MG63 (cell line): ENCODE measurements at regions not wholly inside any gene's neighbourhood (a gene's known extent, or its start where the extent isn't known, plus 50 kb on each side); places are given as distances from the start of the nearest gene placed in this dataset.

ENCODE experiments used
- DNase-seq: peaks from one replicate; pipeline ENCODE4 v3.0.0-alpha.2; 2020
- H3K27me3 ChIP-seq: fragments of 250-450 bp; sonication (Bioruptor Pico); 2 replicates; pipeline ENCODE4 v1.5.1; 2020; ENCODE audit warnings: mild to moderate bottlenecking, moderate library complexity
- H3K36me3 ChIP-seq: fragments of 250-450 bp; sonication (Bioruptor Pico); 2 replicates; pipeline ENCODE4 v1.5.1; 2020; ENCODE audit warnings: mild to moderate bottlenecking, moderate library complexity
- H3K4me3 ChIP-seq: fragments of 250-450 bp; sonication (Bioruptor Pico); 2 replicates; pipeline ENCODE4 v1.5.1; 2020; ENCODE audit warnings: mild to moderate bottlenecking, moderate library complexity
- H3K9me3 ChIP-seq: fragments of 250-450 bp; sonication (Bioruptor Pico); 2 replicates; pipeline ENCODE4 v1.5.1; 2020; ENCODE audit warnings: mild to moderate bottlenecking, moderate library complexity

DNA sequence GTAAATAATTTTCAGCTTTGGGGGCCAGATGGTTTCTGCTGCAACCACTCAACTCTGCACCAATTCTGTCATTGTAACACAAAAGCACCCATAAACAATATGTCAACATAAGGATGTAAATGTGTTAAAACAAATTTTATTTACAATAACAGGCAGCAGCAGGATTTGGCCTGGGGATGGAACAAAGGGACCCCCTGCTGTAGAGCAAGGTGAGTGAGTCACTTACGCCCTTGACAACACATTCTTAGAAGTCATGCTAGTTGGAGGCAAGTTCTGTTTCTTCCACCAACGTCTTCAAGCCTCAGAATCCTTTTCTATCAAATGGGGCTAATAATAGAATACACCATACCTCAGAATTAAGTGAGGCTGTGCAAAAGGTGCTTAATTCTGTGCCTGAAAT, 610.2 kb upstream of the SYT4 start:
- H3K27me3 ChIP-seq = no peaks in the 10 kb centered on the region
- H3K4me3 ChIP-seq = no peak overlapping the region
- no peaks in the 10 kb centered on the region for H3K36me3 ChIP-seq
- no peaks in the 10 kb centered on the region for H3K9me3 ChIP-seq
- DNase-seq = no peak

DNA sequence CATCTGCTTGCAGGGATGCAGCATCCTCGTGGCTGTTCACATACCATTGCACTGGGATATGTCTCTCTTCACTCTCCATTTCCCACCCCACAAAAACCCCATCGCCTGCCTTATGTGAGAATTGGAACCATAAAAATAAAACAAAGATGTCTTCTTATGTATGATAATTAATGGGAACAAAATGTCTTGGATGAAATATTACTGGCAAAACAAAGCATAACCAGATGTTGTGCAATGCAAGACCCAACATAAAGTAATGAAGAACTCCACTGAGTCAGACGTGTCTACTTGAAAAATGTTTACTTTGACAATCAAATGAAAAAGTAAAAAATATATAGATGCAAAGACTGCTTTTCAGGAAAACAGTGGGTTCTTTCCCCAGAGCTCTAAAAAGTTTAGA, 611.3 kb upstream of the SYT4 start:
- Histone ChIP-seq H3K27me3 (no peaks in the 10 kb centered on the region), H3K36me3 (no peaks in the 10 kb centered on the region), H3K4me3 (no peak overlapping the region), H3K9me3 (no peaks in the 10 kb centered on the region)
- DNase-seq = no peak

DNA sequence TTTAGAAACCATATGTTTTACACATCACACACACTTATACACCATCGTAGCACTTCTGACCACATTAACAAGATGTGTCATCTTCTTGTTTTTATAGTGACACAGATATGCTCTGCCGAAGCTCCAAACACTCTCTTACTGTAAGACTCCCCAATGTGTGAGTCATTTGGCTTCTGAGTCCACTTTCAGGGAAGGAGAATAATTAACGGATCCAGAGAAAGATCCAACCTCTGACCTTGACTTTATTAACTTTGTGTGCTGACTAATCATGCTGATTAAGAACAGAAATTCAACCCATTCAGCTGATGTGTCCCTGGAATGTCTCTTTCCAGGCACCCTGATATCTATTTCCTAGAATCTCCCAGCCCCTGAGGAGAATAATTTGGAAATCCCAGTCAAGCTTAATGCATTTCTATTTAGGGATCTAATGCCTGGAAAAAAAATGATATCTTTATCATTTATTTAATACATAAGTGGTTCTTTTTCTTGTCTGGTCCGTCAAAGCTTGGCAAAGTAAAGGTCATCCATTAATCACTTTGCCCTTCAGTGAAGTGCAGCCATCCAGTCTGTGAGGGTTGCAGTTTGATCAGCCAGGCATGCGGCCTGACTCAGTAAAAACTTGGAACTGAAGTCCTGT, 615.8 kb upstream of the SYT4 start:
- H3K9me3 ChIP-seq = no peaks in the 10 kb centered on the region
- no peak overlapping the region for H3K4me3 ChIP-seq
- peak; percentile 42 for DNase-seq
- H3K36me3 ChIP-seq = no peaks in the 10 kb centered on the region
- no peaks in the 10 kb centered on the region for H3K27me3 ChIP-seq

DNA sequence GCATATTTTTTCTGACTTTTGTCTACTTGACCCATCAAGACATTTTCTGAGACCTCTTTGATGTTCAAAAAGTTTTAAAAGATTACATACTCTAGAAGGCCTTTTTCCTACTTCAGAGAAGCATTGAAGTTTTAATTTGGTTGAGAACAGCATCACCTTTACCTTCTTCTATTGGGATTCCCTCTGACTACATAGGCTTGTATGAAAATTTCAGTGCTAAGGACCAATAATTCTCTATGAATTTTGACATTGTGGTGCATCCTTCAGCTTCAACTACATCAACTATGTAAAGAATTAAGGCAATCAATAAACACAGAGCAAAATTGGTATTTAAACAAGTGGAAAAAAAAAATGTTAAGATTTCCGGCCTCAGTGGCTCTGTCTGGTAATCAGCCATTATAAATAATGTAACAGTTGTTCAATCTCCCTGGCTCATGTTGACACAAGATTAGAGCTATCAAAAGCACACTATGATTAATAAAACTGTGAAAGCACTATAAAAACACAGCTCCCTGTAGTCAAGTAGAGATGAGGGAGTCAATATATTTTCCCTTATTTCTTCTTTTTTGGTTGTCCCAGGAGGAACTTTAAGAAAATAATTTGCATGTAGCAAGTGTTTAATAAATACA, 627.0 kb upstream of the SYT4 start:
- no peak overlapping the region for H3K4me3 ChIP-seq
- no peaks in the 10 kb centered on the region for H3K36me3 ChIP-seq
- no peaks in the 10 kb centered on the region for H3K27me3 ChIP-seq
- no peak for DNase-seq
- H3K9me3 ChIP-seq = no peaks in the 10 kb centered on the region

DNA sequence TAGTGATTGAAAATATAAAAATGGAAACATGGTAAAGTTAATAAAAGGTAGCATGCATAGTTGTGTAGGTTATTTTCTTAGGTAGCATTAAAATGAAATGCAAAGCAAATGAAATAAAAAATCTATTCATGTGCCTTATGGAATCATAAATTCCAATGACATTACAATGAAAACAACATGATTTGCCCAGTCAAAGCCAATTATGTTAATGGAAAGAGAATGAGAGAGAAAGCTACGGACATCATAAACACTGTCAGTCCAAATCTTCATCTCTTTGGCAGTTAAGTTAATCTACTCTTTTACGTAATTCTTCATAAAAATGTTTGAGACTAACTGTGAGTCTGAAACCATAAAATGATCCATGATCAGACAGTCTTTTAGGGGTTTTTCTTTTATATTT, 636.7 kb upstream of the SYT4 start:
- Histone ChIP-seq H3K36me3 (no peaks in the 10 kb centered on the region), H3K9me3 (no peaks in the 10 kb centered on the region), H3K4me3 (no peak overlapping the region), H3K27me3 (no peaks in the 10 kb centered on the region)
- no peak for DNase-seq

DNA sequence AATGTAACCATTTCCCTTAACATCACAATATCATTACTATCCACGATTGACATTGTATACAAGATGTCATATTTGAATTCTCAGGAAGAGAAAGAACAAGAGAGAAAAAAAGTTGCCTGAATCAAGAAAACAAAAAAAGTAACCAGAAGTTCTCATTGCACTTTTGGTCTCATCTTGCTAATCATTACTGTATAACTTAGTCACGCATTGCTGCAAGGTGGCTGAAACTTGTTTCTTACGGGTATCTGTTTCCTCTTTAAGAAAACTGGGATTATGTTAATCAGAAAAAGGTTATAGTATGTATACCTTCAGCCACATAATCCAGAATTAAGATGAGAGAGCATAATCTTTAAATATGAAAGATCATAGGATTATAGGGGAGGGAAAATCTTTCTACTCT, 639.7 kb upstream of the SYT4 start:
- Histone ChIP-seq H3K27me3 (no peaks in the 10 kb centered on the region), H3K9me3 (no peaks in the 10 kb centered on the region), H3K4me3 (no peak overlapping the region), H3K36me3 (no peaks in the 10 kb centered on the region)
- no peak for DNase-seq

DNA sequence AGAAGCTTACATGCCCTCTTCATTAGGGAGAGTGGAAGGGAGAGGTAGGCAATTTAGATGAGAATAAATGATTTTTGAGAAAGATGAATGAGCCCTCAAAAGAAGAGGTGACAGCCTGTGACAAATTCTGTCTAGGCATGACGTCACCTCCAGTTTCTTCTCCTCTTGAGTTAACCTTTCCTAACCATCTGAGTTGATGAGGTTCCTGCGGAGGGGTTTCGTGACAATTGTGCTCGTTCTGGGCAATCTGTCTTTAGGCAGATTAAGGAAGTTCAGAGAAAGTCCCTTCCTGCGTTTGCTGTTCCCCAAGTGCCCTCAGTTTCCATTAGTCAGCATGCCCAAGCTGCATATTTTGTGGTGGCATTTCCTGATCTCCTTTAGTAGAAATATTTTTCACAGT, 640.2 kb upstream of the SYT4 start:
- H3K9me3 ChIP-seq = no peaks in the 10 kb centered on the region
- DNase-seq = no peak

DNA sequence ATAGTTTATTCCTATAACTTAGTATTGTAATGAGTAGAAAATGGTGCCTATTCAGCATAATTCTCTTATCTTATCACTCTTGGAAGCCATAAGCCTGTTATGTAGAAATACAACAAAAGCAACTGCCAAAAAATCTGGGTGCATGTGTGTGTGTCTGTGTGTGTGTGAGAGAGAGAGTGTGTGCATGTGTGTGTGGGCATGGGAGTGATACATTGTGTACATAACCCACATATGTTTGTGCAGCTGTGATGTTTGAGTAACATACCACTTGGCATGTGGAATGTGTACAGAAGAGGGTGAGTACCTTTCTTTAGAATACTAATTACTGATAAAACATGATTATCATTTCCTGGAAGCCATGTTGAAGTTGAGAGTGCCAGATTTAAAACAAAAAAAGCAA, 642.3 kb upstream of the SYT4 start:
- H3K27me3 ChIP-seq = no peaks in the 10 kb centered on the region
- no peak for DNase-seq
- H3K36me3 ChIP-seq = no peaks in the 10 kb centered on the region
- no peaks in the 10 kb centered on the region for H3K9me3 ChIP-seq
- no peak overlapping the region for H3K4me3 ChIP-seq

More for the DNA sequence above, 640.2 kb upstream of the SYT4 start:
- Histone ChIP-seq H3K27me3 (no peaks in the 10 kb centered on the region), H3K36me3 (no peaks in the 10 kb centered on the region), H3K4me3 (no peak overlapping the region)

DNA sequence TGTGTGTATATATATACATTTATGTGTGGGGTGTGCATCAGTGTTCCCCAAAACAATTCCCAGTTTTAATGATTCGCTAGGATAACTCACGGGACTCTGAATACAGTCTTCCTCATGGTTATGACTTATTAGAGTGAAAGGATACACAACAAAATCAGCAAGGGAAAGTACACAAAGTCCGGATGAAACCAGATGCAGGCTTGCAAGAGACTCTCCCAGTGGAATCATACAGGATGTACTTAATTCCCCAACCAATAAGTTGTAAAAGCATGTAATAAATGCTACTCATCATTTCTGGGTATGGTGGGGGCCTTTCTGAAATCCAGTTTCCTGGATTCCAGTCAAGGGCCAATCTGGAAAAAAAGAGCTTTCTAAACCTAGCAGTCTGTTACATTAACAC, 654.1 kb upstream of the SYT4 start:
- no peak overlapping the region for H3K4me3 ChIP-seq
- no peaks in the 10 kb centered on the region for H3K27me3 ChIP-seq
- H3K36me3 ChIP-seq = no peaks in the 10 kb centered on the region
- no peaks in the 10 kb centered on the region for H3K9me3 ChIP-seq
- DNase-seq = no peak

DNA sequence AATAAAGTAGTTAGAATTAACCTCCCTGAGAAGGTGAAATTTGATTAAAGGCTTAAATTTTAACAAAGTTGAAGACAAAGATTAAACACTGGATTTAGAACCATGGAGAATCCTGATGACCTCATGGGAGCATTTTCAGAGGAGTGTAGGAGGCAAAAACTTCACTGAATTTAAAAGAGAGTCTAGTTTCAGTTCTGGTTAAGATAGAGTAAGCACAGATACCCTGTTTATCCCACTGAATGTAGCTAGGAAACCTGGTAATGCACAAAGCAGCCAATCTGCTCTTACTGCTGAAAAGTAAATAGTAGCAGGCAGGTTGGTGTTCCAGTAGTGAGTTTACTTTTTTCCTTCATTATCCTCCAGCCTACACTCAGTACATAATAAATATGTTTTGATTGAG, 654.9 kb upstream of the SYT4 start:
- H3K27me3 ChIP-seq = no peaks in the 10 kb centered on the region
- H3K36me3 ChIP-seq = no peaks in the 10 kb centered on the region
- no peaks in the 10 kb centered on the region for H3K9me3 ChIP-seq
- no peak overlapping the region for H3K4me3 ChIP-seq
- no peak for DNase-seq

DNA sequence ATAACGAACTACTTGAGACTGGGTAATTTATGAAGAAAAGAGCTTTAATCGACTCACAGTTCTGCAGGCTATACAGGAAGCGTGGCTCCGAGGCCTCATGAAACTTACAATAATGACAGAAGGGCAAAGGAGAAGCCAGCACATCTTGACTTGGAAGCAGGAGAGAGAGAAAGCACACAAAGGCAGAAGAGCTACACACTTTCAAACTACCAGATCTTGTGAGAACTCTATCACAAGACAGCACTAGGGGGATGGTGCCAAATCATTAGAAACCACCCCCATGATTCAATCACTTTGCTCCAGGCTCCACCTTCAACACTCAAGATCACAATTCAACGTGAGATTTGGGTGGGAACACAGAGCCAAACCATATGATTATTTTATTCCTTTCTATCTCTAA, 655.9 kb upstream of the SYT4 start:
- Histone ChIP-seq H3K4me3 (no peak overlapping the region), H3K9me3 (no peaks in the 10 kb centered on the region), H3K27me3 (no peaks in the 10 kb centered on the region), H3K36me3 (no peaks in the 10 kb centered on the region)
- no peak for DNase-seq

DNA sequence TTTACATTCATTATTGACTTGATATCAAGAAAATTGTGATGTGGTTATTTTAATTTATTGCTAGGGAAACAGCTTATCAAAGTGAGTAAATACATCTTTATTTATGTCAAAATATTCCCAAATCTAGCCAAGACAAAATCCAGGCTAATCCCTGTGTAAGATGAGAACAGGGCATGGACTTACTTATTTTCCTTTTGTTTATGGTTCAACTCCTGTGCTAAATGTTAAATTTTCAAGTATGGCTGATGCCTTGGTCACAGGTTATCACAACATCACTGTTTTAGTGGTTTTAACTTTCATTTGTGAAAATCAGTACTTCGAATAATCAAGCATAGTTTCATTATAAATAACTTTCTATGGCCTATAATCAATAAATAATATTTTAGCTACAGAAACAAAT, 657.0 kb upstream of the SYT4 start:
- H3K4me3 ChIP-seq = no peak overlapping the region
- no peak for DNase-seq
- no peaks in the 10 kb centered on the region for H3K9me3 ChIP-seq
- no peaks in the 10 kb centered on the region for H3K27me3 ChIP-seq
- no peaks in the 10 kb centered on the region for H3K36me3 ChIP-seq

DNA sequence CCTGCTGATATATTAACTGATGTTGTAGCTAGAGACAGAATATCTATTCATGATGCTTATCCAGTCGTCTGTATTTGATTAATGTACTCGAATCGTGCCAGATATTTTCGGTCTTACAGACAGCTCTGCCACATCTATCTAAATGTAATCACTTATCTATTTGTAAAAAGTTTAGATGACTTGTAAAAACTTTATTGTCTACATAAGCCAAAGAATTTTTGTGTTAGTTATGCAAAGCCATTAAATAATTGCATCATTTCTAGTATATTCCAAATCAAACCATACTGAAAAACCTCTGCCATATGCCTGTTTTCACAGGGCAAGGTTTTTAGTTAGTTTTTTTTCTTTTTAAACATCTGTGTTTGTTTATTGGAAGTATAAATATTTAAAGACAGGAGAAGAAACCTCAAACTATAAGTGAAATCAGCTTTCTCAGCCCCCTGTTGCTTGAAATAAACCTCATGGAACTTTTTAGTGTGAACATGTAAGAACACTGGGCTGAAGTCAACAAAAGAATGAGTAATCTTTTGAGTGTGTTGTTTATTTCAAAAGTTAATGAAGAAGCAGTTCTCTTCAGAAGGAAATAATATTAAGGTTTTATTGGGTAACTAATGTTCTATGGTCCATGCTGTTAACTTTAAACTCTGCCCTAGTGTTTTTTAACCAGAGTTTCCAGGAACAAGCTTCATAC, 657.6 kb upstream of the SYT4 start:
- H3K27me3 ChIP-seq = no peaks in the 10 kb centered on the region
- H3K4me3 ChIP-seq = no peak overlapping the region
- DNase-seq = no peak
- H3K36me3 ChIP-seq = no peaks in the 10 kb centered on the region
- no peaks in the 10 kb centered on the region for H3K9me3 ChIP-seq

DNA sequence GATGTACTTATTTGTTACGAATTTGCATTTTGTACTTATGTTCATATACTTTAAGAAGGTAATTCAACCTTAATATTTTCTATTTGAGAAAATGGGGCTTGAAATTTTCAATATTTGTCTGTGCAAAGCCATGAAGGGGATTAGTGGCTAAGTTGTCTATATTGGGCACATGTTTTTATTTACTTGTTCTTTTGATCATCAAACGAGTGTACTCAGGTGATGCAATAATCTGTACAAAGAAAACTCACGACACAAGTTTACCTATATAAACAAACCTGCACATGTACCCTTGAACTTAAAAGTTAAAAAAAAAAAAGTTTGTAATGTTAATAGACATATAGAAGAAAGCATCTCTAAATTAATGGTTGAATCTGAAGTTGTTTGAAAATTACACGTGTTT, 658.9 kb upstream of the SYT4 start:
- H3K4me3 ChIP-seq = no peak overlapping the region
- no peak for DNase-seq
- no peaks in the 10 kb centered on the region for H3K27me3 ChIP-seq
- H3K36me3 ChIP-seq = no peaks in the 10 kb centered on the region
- no peaks in the 10 kb centered on the region for H3K9me3 ChIP-seq

DNA sequence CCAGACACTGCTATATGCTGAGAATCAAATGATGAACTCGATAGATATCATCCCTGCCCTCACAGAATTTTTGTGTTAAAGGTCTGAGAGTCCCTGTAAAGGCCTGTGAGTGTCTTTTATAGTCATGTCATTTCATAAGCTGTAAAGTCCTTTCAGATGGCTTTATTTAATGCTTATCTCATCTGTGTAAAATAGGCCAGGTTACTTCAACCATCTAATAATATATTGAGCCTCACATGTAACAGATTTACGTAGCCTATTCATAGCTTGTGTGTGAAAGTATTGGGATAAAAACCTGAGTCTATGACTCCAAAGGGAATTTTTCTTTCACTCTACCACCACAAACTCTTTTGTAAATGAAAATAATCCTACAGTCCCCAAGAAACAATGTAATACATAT, 672.0 kb upstream of the SYT4 start:
- H3K27me3 ChIP-seq = no peaks in the 10 kb centered on the region
- no peaks in the 10 kb centered on the region for H3K36me3 ChIP-seq
- no peak for DNase-seq
- H3K9me3 ChIP-seq = no peaks in the 10 kb centered on the region
- no peak overlapping the region for H3K4me3 ChIP-seq

DNA sequence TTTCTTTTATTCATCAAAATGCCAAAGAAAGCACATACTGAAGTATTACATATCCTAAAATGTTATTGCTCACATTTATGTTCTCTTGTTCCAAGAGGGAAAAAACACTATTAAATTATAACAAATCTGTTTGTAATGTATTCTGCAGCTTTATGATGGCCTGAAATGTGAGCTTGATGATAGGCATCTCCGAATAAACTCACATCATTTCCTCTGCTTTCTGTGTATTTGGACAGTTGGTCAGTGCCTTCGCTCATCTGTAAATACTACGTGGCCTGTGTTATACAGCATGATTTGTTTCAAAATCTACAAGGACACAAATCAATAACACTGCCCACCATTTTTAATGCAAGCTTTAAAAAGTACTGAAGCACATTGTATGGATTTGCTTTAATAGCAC, 672.8 kb upstream of the SYT4 start:
- DNase-seq = no peak
- no peaks in the 10 kb centered on the region for H3K27me3 ChIP-seq
- no peaks in the 10 kb centered on the region for H3K36me3 ChIP-seq
- no peak overlapping the region for H3K4me3 ChIP-seq
- no peaks in the 10 kb centered on the region for H3K9me3 ChIP-seq

DNA sequence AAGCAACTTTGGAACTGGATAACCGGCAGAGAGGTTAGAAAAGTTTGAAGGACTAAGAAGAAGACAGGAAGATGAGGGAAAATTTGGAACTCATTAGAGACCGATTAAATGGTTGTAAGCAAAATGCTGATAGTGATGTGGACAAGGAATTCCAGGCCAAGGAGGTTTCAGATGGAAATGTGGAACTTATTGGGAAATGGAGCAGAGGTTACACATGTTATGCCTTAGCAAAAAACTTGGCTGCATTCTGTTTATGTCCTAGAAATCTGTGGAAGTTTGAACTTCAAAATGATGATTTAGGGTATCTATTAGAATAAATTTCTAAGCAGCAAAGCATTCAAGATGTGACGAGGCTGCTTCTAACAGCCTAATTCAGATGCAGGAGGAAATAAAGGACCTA, 675.1 kb upstream of the SYT4 start:
- DNase-seq = no peak
- H3K36me3 ChIP-seq = no peaks in the 10 kb centered on the region

DNA sequence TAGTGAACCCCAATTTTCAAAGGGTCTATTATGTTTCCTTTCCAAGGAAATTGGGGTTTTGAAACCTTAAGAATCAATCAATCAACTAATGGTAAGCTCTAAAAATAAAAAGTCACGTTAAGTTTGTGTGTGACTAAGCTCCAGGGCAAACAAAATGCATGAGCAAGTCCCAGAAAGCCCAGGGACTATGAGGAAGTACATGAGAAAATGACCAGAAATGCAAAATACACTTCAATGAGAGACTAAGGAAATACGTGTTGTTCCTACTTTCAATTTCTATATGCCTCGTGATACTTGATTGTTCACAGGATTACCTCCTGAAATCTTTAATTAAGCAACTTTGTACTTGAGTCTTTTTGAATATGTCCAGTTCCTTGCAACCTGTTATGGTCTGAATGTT, 684.4 kb upstream of the SYT4 start:
- H3K9me3 ChIP-seq = no peaks in the 10 kb centered on the region
- no peaks in the 10 kb centered on the region for H3K36me3 ChIP-seq
- H3K27me3 ChIP-seq = no peaks in the 10 kb centered on the region
- H3K4me3 ChIP-seq = no peak overlapping the region
- DNase-seq = no peak

More for the DNA sequence above, 675.1 kb upstream of the SYT4 start:
- Histone ChIP-seq H3K27me3 (no peaks in the 10 kb centered on the region), H3K4me3 (no peak overlapping the region), H3K9me3 (no peaks in the 10 kb centered on the region)
